H7 (cell line): ENCODE measurements at regions not wholly inside any gene's neighbourhood (a gene's known extent, or its start where the extent isn't known, plus 50 kb on each side); places are given as distances from the start of the nearest gene placed in this dataset.

Experiments
- DNase-seq: peaks from one replicate; pipeline ENCODE4 v3.0.0; 2012
- H3K27me3 ChIP-seq: 2 replicates; pipeline ENCODE4 v1.6.0; 2011; ENCODE audit warnings: mild to moderate bottlenecking, low read length; ENCODE audit not compliant: control insufficient read depth, insufficient read depth
- H3K36me3 ChIP-seq: replicated peaks from 2 replicates; pipeline ENCODE4 v1.5.1; 2011; ENCODE audit warnings: low read length; ENCODE audit not compliant: control insufficient read depth, insufficient read depth
- H3K4me3 ChIP-seq: 2 replicates; pipeline ENCODE4 v1.5.1; 2011; ENCODE audit warnings: low read depth, mild to moderate bottlenecking, control low read depth, low read length, moderate library complexity; ENCODE audit not compliant: insufficient read depth

DNA sequence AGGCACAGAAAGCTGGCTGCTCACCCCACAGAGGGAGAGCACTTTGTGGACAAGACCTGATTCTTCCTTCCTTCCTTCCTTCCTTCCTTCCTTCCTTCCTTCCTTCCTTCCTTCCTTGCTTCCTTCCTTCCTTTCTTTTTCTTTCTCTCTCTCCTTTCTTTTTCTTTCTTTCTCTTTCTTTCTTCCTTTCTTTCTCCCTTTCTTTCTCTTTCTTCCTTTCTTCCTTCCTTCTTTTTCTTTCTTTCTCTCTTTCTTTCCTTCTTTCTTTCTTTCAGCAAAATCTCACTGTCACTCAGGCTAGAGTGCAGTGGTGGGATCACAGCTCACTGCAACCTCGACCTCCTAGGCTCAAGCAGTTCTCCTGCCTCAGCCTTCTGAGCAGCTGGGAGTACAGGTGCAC is 263.9 kb downstream of the UQCRFS1 start:
- Histone ChIP-seq H3K36me3 (no peaks in the 10 kb centered on the region), H3K27me3 (no peaks in the 10 kb centered on the region)

DNA sequence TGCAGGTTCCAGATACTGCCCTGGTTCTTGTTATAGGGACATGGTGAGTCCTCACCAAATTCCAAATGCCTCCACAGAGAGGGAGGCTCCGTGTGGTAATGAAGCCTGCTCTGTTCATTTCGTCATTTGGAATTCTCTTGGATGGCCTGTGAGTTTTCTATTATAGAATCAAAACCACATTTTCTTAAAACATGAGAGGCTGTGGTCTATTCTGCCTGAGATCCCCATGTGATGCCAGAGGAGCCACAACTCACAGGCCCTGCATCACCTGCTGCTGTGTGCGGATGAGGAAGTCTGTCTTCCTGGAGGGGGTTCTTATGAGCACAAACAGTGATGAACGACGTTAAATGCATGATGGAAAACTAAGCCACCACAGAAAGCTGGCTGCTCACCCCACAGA is 264.4 kb downstream of the UQCRFS1 start:
- Histone ChIP-seq H3K4me3 (no peak overlapping the region), H3K27me3 (no peaks in the 10 kb centered on the region), H3K36me3 (no peaks in the 10 kb centered on the region)
- DNase-seq: no peak

More for the DNA sequence above, 263.9 kb downstream of the UQCRFS1 start:
- no peak overlapping the region for H3K4me3 ChIP-seq
- DNase-seq: no peak

DNA sequence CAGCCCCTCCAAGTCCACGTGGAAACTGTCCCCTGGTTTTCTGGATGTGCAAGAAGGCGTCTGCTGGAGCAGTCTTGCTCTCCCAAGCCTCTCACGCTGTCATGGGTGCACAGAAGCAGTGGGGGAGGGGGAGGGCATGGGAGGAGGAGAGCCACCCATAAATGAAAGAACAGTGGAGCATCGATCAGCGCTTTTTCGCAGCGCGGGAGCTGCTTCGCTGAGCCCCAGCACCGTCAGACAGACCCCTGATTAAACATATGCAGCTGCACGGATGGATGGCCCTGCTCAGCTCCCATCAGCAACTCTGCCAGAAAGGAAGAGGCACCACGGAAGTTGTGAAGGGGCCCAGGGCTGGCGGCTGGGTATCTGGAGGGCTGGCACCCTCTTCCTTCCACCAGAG is 264.9 kb downstream of the UQCRFS1 start:
- no peak for DNase-seq
- no peaks in the 10 kb centered on the region for H3K27me3 ChIP-seq

DNA sequence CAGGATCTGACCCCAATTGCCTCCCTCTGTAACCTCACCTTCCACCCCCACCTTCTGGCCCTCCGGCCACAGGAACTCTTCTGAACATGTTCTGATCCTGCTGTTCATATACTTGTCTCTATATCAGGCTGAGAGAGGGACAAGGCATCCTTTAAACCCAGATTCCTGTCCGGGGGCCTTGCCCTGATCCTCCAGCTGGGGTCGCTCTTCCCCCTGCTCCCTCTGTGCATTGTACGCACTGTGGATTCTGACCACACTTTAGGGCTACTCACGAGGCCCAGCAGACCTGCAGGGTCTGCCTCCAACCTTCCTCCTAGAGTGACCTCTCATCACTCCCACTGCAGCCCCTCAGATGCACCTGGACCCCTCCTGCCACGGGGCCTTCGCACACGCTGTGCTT is 269.3 kb downstream of the UQCRFS1 start:
- DNase-seq: peak; percentile 67

More for the DNA sequence above, 264.9 kb downstream of the UQCRFS1 start:
- H3K4me3 ChIP-seq: no peak overlapping the region
- H3K36me3 ChIP-seq: no peaks in the 10 kb centered on the region

GRCh38 chr19:28941833-28942232 is 271.1 kb downstream of the UQCRFS1 start:
- no peak for DNase-seq
- Histone ChIP-seq H3K36me3 (no peaks in the 10 kb centered on the region), H3K27me3 (no peaks in the 10 kb centered on the region), H3K4me3 (no peak overlapping the region)

More for the DNA sequence above, 269.3 kb downstream of the UQCRFS1 start:
- Histone ChIP-seq H3K36me3 (no peaks in the 10 kb centered on the region), H3K27me3 (no peaks in the 10 kb centered on the region), H3K4me3 (no peak overlapping the region)

DNA sequence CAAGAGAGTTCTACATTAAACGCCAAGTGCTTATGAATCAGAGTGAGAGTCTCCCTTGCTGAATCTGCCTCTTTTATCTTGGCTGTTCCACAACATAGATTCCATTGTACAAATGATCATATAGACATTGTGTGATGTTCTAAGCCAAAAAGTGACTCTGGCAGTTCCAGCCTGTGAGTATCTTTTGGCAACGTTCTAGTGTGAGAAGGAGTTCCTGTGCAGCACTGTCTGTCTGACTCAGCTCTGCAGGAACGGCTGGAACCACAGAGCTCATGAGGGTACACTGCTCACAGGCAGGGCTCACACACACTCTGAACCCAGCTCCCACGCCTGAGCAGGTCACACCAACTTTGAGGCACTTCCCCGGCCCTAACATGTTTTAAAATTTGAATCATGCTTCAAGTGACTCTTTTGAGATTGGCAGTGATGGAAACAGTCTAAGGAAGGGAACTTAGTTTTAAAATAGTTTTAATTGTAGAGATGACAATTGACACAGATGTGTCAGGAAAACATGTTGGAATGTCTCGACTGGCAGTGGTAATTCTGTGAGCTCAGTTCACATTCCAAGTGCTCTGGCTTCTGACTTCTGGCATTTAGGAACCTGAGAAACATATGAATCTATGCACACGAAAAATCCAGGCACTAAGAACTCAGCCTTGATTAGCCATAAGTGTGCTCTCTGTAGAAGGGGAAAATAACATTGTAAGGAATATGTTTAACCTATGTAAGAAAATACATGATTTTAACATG is 272.0 kb downstream of the UQCRFS1 start:
- no peak for DNase-seq
- Histone ChIP-seq H3K4me3 (no peak overlapping the region), H3K36me3 (no peaks in the 10 kb centered on the region), H3K27me3 (no peaks in the 10 kb centered on the region)

DNA sequence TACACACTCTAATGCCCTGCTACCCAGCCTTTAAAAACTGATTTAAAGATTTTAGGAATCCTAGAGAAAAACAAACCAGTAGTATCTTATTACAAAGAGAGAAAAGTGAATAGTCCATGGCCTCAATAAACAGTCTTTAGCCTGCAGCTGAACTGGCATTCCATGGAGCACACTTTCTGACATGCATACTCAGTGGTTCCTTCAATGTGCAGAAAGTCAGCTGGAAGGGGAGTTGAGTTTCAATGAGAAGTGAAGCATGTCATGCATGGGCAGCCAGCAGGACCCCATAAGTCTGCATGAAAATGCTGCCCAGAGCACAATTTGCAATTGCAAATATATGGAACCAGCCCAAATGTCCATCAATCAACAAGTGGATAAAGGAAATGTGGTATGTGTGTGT is 273.7 kb downstream of the UQCRFS1 start:
- H3K27me3 ChIP-seq: no peaks in the 10 kb centered on the region
- H3K36me3 ChIP-seq: no peaks in the 10 kb centered on the region
- H3K4me3 ChIP-seq: no peak overlapping the region
- no peak for DNase-seq

GRCh38 chr19:28936001-28936400 is 276.9 kb downstream of the UQCRFS1 start:
- Histone ChIP-seq H3K27me3 (no peaks in the 10 kb centered on the region), H3K36me3 (no peaks in the 10 kb centered on the region), H3K4me3 (no peak overlapping the region)
- DNase-seq: no peak

DNA sequence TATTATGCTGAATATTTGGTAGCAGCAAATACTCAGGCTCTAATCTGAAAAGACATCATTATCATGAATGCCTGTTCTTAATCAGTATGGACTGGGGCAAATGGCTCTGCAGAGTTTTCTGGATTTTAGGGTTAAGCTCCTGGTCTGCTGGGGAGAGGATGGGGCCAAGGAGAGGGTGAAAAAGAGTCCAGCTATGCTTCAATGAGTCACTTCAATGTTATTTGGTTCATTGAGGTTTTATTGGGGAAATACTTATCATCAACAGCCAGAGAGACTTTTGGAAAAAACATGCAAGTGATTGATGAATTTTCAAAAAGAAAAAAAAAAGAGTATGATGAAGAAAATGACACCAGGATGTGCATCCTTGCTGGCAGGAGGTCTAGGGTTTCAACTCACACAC is 278.3 kb downstream of the UQCRFS1 start:
- DNase-seq: no peak
- Histone ChIP-seq H3K36me3 (no peaks in the 10 kb centered on the region), H3K4me3 (no peak overlapping the region), H3K27me3 (no peaks in the 10 kb centered on the region)

DNA sequence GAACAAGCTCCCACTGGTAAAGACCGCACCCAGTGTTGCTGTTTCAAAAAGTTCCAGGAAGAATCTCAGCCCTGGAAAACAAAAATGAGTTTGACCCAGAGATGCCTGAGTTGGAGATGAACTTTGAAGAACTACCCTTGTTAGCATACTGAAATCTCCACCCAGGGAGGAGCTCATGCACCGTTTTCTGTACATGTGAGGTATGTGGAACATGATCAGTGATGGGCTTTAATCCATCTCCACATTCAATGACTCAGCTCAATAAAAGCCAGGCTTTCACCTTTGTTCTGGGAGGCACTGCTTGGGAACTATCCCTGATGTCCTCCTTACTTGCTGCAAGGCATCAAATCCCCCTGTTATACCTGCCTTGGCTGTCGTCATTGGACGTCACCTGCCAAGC is 279.9 kb downstream of the UQCRFS1 start:
- no peak for DNase-seq
- H3K36me3 ChIP-seq: no peaks in the 10 kb centered on the region

DNA sequence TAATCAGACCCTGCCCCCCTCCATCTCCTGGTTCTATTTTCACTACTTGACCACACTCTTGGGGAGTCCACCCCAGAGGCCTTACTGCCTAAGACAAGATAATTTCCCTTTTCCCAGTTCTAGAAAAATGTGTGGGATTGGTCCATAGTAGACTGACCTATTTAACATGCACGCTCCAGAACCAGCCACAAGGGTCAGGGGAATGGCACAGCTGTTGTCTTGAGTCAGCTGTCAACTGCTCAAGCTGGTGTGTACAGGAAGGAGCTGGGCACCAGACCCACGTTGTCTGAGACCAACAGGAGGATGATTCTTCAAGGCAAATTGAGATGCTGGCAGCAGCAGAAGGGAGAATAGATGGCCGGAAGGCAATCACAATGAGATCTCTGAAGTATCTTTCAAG is 280.5 kb downstream of the UQCRFS1 start:
- DNase-seq: no peak
- Histone ChIP-seq H3K4me3 (no peak overlapping the region), H3K27me3 (no peaks in the 10 kb centered on the region), H3K36me3 (no peaks in the 10 kb centered on the region)

More for the DNA sequence above, 279.9 kb downstream of the UQCRFS1 start:
- no peak overlapping the region for H3K4me3 ChIP-seq
- H3K27me3 ChIP-seq: no peaks in the 10 kb centered on the region

- H3K4me3 ChIP-seq: no peak overlapping the region
- H3K27me3 ChIP-seq: no peaks in the 10 kb centered on the region
- no peak for DNase-seq
- H3K36me3 ChIP-seq: no peaks in the 10 kb centered on the region
Measured at GRCh38 chr19:28929006-28929405, 283.9 kb downstream of the UQCRFS1 start.

- Histone ChIP-seq H3K27me3 (no peaks in the 10 kb centered on the region), H3K36me3 (no peaks in the 10 kb centered on the region), H3K4me3 (no peak overlapping the region)
- no peak for DNase-seq
Measured at GRCh38 chr19:28927456-28927855, 285.5 kb downstream of the UQCRFS1 start.

GRCh38 chr19:28920269-28921066 is 292.5 kb downstream of the UQCRFS1 start:
- Histone ChIP-seq H3K27me3 (no peaks in the 10 kb centered on the region), H3K4me3 (no peak overlapping the region), H3K36me3 (no peaks in the 10 kb centered on the region)
- DNase-seq: peak; percentile 73

DNA sequence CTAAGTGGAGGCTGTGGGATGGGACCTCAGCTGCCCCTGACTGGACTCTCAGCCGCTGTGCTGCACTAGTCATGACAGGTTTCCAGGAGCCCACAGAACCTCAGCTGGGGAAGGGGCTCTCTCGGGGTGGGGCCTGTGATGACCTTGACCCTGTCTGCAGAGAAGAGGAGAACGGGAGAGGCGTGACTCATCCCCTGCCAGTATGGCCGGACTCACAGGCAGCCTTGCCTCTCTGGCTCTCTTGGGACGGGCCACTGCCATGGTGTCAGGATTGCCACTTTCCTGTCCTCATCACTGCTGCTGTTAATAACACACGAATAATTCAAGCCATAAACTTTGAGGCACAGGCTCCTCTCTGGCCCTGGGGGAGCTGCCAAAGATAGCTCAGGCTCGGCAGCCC is 295.3 kb downstream of the UQCRFS1 start:
- H3K27me3 ChIP-seq: no peaks in the 10 kb centered on the region
- no peaks in the 10 kb centered on the region for H3K36me3 ChIP-seq

More for the DNA sequence above, 295.3 kb downstream of the UQCRFS1 start:
- DNase-seq: no peak
- no peak overlapping the region for H3K4me3 ChIP-seq
